Endothelial cell (in vitro differentiated cells): ENCODE measurements at regions not wholly inside any gene's neighbourhood (a gene's known extent, or its start where the extent isn't known, plus 50 kb on each side); places are given as distances from the start of the nearest gene placed in this dataset.

Source experiments
- DNase-seq: peaks from one replicate; pipeline ENCODE4 v3.0.0; 2021; ENCODE audit warnings: low spot score
- H3K27ac Mint-ChIP-seq: one replicate; pipeline ENCODE4 v1.8.0; 2021; ENCODE audit warnings: mixed read lengths, inconsistent platforms; ENCODE audit not compliant: unreplicated experiment
- H3K27me3 Mint-ChIP-seq: one replicate; pipeline ENCODE4 v1.8.0; 2021; ENCODE audit warnings: mild to moderate bottlenecking, moderate library complexity, mixed read lengths, inconsistent platforms; ENCODE audit not compliant: unreplicated experiment
- H3K36me3 Mint-ChIP-seq: one replicate; pipeline ENCODE4 v1.8.0; 2021; ENCODE audit warnings: mild to moderate bottlenecking, low read depth, mixed read lengths, inconsistent platforms; ENCODE audit not compliant: unreplicated experiment
- H3K4me1 Mint-ChIP-seq: one replicate; pipeline ENCODE4 v1.8.0; 2021; ENCODE audit warnings: mild to moderate bottlenecking, mixed read lengths, inconsistent platforms; ENCODE audit not compliant: unreplicated experiment
- H3K4me3 Mint-ChIP-seq: one replicate; pipeline ENCODE4 v1.8.0; 2021; ENCODE audit warnings: mild to moderate bottlenecking, mixed read lengths, inconsistent platforms; ENCODE audit not compliant: unreplicated experiment
- H3K9me3 Mint-ChIP-seq: one replicate; pipeline ENCODE4 v1.8.0; 2021; ENCODE audit warnings: mixed read lengths, inconsistent platforms; ENCODE audit not compliant: unreplicated experiment
- CTCF ChIP-seq: fragments of 200-600 bp; sonication (generic); IDR thresholded peaks from one replicate; pipeline ENCODE4 v1.5.0; 2021; ENCODE audit warnings: antibody characterized with exemption; ENCODE audit not compliant: unreplicated experiment

- Mint-ChIP-seq H3K4me3 (no peak overlapping the region), H3K9me3 (no peaks in the 10 kb centered on the region), H3K27me3 (peaks cover 6% of the 10 kb centered on the region), H3K27ac (peak overlapping the region; percentile 92), H3K36me3 (no peaks in the 10 kb centered on the region), H3K4me1 (peaks cover 63% of the 10 kb centered on the region)
- TF ChIP-seq CTCF, result no peak
- peak; percentile 55 for DNase-seq
Measured at GRCh38 chr6:125528621-125529041, 220.8 kb upstream of the HEY2 start.

DNA sequence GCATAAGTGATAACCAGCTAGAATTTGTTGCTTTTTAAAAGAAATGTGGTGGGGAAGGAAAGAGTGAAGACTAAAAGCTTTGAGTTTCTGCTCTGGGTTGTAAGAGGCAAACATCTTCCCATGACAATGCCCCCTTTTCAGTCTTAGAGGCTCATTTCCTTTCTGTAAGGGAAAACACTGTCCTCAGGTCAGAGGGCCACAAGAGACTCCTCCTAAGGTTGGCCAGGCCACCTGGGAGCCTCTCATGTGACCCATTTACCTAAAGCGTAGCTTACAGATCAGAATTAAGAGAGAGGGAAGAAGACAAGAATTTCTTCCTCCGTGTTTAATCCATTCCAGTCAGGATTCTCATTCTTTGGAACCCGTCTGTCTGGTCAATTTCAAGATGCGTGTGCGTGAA is 220.4 kb upstream of the HEY2 start:
- H3K27me3 Mint-ChIP-seq, result peaks cover 6% of the 10 kb centered on the region
- DNase-seq, result no peak
- H3K36me3 Mint-ChIP-seq, result no peaks in the 10 kb centered on the region
- no peak overlapping the region for H3K4me3 Mint-ChIP-seq
- no peaks in the 10 kb centered on the region for H3K9me3 Mint-ChIP-seq
- TF ChIP-seq CTCF, result no peak
- peak overlapping the region; percentile 92 for H3K27ac Mint-ChIP-seq
- peaks cover 66% of the 10 kb centered on the region for H3K4me1 Mint-ChIP-seq

DNA sequence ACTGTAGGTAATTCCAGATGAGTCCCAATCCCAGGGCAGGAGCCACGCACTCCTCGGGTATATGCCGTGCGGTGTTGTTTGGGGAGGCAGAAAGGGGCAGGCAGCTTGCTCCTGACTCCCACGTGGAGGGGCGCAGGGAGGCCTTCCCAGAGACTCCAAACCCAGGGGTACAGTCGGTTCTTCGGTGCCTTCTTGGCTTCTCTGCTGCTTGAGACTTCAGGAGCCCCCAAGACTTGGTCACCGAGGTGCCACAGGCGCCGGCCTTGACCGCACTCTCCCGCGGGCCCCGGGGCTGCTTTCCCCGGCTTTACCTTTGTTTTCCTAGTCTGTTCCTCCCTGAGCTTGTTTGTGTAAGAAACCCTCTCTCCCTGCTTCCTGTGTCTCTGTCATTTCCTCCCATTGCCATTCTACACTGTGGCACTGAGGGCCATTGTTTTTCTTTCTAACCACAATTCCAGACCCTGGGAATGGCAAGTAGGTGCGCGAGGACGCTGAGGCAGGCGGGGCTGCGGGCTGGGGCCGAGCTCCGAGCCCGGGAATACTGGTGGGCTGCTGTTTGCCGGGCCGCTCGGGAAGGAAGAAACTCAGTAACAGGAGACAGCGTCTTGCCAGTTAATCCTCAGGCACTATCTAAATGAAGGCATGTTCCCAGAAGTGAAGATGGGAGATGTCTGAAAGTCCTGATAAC is 215.6 kb upstream of the HEY2 start:
- TF ChIP-seq CTCF, result no peak
- H3K4me3 Mint-ChIP-seq, result no peak overlapping the region
- H3K36me3 Mint-ChIP-seq, result no peaks in the 10 kb centered on the region
- DNase-seq, result peak; percentile 66
- H3K9me3 Mint-ChIP-seq, result no peaks in the 10 kb centered on the region
- peaks cover 68% of the 10 kb centered on the region for H3K4me1 Mint-ChIP-seq
- H3K27ac Mint-ChIP-seq, result peak overlapping the region; percentile 97
- H3K27me3 Mint-ChIP-seq, result peaks cover 3% of the 10 kb centered on the region

- DNase-seq, result no peak
- no peaks in the 10 kb centered on the region for H3K9me3 Mint-ChIP-seq
- H3K27me3 Mint-ChIP-seq, result peaks cover 3% of the 10 kb centered on the region
- H3K4me1 Mint-ChIP-seq, result peaks cover 61% of the 10 kb centered on the region
- H3K4me3 Mint-ChIP-seq, result no peak overlapping the region
- TF ChIP-seq CTCF, result no peak
- H3K27ac Mint-ChIP-seq, result peak overlapping the region; percentile 97
- no peaks in the 10 kb centered on the region for H3K36me3 Mint-ChIP-seq
Measured at GRCh38 chr6:125534430-125535263, 214.8 kb upstream of the HEY2 start.

- no peak overlapping the region for H3K4me3 Mint-ChIP-seq
- no peak for DNase-seq
- H3K27ac Mint-ChIP-seq, result no peak overlapping the region
- no peaks in the 10 kb centered on the region for H3K9me3 Mint-ChIP-seq
- H3K4me1 Mint-ChIP-seq, result peaks cover 47% of the 10 kb centered on the region
- H3K27me3 Mint-ChIP-seq, result peaks cover 3% of the 10 kb centered on the region
- no peak for TF ChIP-seq CTCF
- no peaks in the 10 kb centered on the region for H3K36me3 Mint-ChIP-seq
Measured at GRCh38 chr6:125537090-125537489, 212.3 kb upstream of the HEY2 start.
